Stimulated activated CD4-positive, alpha-beta T cell treated with anti-CD3 and anti-CD28 coated beads, Interleukin-4, amount 100 ng/mL, for 24 hours (primary cell): ENCODE measurements at regions not wholly inside any gene's neighbourhood (a gene's known extent, or its start where the extent isn't known, plus 50 kb on each side); places are given as distances from the start of the nearest gene placed in this dataset.

Experiments
- DNase-seq: peaks from one replicate; pipeline ENCODE4 v3.0.0-alpha.2; 2020

DNA sequence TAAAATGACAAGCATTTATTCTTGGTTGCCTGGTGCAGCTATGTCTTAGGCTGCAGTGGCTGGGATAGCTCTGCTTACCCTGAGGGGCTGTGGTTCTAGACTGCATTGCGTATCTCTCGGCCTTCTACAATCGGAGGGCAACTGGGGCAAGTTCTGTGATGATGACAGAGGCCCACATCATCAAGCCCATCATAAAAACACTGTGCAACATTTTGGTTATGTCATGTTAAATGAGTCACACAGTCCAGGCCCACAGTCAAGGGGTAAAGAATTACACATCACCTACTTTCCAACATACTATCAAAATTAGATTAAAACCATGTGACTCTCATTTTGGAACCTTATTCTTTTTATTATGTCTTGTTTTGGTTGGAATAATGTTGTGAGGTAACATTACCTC lies 120.2 kb upstream of the GUCY1A1 start:
- DNase-seq, result no peak

GRCh38 chr4:155545456-155545855 lies 121.2 kb upstream of the GUCY1A1 start:
- no peak for DNase-seq

DNA sequence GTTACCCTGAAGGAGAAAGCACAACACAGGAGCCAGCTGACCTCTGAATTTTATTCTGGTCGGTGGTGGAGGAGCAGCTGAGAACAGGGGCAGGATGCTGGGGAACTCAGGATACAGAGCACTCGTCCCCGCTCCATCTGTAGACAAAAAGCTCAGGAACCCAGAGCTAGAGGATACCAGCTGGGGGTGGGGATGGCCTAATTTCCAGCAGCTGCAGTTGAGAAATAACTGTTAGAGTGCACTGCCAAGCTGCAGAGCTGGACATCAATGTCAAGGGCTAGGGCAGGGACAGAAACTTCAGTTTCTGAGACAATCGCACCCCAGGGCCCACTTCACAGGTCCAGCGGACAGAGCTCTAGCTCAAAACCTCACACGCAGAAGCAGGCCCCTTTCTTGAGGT lies 122.1 kb upstream of the GUCY1A1 start:
- DNase-seq, result no peak

- no peak for DNase-seq
Measured at GRCh38 chr4:155543126-155543765, 123.4 kb upstream of the GUCY1A1 start.

GRCh38 chr4:155542415-155542814 lies 124.2 kb upstream of the GUCY1A1 start:
- no peak for DNase-seq

- no peak for DNase-seq
Measured at GRCh38 chr4:155541716-155542115, 124.9 kb upstream of the GUCY1A1 start.

- DNase-seq, result no peak
Measured at GRCh38 chr4:155540698-155541097, 126.0 kb upstream of the GUCY1A1 start.

- DNase-seq, result no peak
Measured at GRCh38 chr4:155539746-155540145, 126.9 kb upstream of the GUCY1A1 start.

DNA sequence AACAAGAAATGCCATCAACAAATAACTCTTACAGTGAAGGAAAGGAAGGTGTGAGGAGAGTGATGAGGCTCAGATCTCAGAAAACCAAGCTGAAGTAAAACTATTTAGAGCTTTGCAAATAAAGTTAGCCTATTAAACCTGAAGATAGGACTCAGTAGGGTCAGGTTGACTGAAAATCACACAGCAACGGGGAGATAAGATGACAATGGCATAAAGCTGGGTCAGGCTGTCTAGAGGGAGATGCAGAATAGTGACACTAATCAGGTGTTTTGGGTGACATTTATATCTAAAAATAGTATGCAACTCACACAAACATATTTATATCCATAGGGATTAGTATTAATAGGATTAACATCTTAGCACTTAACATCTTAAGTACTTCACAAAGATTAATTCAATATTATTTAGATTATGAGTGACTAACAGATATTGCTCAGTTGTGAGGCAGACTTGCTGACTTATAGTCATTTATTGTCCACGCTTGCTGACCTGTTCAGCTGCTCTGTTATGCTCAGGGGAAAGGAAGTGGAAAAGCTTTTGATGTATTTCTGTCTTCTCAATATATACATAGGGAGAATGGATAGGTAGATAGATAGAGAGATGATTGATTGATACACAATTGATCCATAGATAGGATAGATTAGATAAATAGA lies 130.7 kb upstream of the GUCY1A1 start:
- no peak for DNase-seq

GRCh38 chr4:155532373-155533085 lies 134.1 kb upstream of the GUCY1A1 start:
- DNase-seq, result no peak

GRCh38 chr4:155530857-155531256 lies 135.8 kb upstream of the GUCY1A1 start:
- no peak for DNase-seq

- no peak for DNase-seq
Measured at GRCh38 chr4:155530290-155530689, 136.4 kb upstream of the GUCY1A1 start.

- no peak for DNase-seq
Measured at GRCh38 chr4:155529716-155530115, 136.9 kb upstream of the GUCY1A1 start.

DNA sequence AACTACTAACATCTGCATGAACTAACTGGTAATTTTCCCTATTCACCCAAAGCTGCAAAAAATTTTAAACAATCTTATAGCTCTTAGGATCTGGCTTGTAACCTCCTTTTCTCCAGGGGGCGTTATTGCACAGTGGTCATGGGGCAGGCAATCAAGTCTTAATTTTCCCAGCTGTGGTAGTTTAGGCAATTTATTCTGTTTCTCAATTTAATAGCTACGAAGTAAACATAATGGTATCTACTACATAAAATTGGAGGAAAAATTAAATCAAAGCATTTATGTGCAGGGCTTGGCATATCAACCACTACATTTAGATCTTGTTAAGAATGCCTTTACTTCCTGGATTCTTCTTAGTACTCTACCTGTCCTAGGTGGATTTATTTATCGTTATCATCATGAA lies 137.4 kb upstream of the GUCY1A1 start:
- DNase-seq, result no peak

- no peak for DNase-seq
Measured at GRCh38 chr4:155526452-155527169, 140.0 kb upstream of the GUCY1A1 start.

DNA sequence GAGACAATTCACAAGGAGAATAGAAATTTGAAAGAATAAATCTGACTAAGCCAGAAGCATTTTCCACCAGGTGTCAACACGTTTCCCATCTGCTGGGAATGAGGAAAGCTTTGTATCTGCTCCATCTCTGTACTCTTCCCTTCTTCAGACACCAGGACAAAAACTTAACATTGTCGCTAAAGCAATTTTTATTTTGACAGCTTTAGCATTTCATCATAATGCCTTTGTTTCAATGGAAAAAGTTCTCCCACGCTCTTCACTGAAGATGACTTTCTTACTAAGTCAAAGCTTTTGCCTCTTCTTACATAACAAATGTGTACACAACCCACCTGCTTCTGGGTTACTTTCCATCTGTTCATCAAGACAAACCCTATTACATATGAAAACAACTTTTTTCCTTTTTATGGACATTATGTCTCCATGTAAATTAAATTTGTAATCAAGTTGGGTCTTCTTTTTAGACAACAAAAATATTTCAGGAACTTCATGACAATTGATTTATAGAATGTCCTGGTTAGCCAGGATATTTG lies 141.7 kb upstream of the GUCY1A1 start:
- no peak for DNase-seq

- DNase-seq, result no peak
Measured at GRCh38 chr4:155523358-155523757, 143.3 kb upstream of the GUCY1A1 start.

- DNase-seq, result no peak
Measured at GRCh38 chr4:155522201-155522600, 144.4 kb upstream of the GUCY1A1 start.

DNA sequence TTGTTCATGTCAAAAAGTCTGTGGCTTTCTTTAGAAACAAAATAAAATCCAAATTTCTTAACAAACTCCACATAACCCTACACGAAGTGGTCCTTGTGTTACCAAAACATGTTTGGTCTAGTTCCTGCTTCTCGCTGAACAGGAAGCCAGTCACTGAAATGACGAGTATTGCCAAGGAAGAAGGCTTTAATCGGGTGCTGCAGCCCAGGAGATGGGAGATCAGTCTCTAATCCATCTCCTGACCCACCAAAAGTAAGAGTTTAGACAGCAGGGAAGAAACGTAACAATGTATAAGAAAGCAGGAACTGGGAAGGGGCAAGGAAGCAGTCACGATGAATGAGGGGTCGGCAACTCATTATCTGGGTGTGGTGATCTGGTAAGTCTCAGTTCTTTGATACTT lies 144.6 kb upstream of the MAP9 start:
- DNase-seq, result no peak

GRCh38 chr4:155515444-155516075 lies 138.8 kb upstream of the MAP9 start:
- DNase-seq, result no peak

DNA sequence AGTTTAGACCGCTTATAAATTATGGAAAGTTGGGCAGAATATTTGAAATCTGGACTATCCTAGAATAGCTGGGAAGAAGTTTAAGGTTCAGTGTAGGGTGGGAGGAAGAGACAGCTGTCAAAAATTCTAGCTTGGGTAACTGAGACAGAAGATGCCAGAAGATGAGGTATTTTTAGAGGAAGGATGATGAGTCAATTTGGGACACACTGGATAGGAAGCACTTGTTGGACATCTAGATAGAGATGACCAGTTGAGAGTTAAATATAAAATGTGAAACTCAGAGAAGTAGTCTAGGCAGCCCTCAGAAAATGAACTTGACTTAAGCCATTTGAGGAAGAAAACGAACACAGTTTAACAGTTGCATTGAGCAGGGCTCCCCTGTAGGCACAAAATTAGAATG lies 137.9 kb upstream of the MAP9 start:
- no peak for DNase-seq

DNA sequence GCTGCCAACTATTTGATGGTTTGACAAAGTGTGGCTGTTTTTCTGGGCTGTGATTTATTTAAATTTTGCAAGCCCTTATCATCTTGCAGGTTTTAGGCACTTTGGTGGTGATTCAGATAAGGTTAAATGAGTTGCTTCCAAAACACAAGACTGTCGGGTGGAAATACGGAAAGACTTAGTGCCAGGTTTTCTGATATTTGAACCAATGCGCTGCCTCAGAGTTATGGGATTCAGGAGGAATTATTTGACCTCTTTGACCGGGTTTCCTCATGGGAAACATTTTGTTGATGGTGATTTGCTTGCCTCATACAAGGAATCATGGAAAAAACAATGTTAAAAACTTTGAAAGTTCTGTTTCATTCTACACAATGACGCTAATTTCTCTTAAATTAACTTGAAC lies 136.1 kb upstream of the MAP9 start:
- no peak for DNase-seq

- DNase-seq, result no peak
Measured at GRCh38 chr4:155512046-155512445, 135.3 kb upstream of the MAP9 start.
